HCT116 (cell line): ENCODE measurements at regions not wholly inside any gene's neighbourhood (a gene's known extent, or its start where the extent isn't known, plus 50 kb on each side); places are given as distances from the start of the nearest gene placed in this dataset.

ENCODE experiments used
- ATAC-seq: fragments of 200-7000 bp; cut with Tn5 transposase; 2 replicates; pipeline ENCODE4 v1.9.1; 2020; ENCODE audit warnings: mild to moderate bottlenecking, moderate library complexity
- BruUV-seq: library from RNA; stranded (reverse); fragments of 400-500 nt; replicated peaks from 2 replicates; lab custom pipeline; 2021; lab: Mats Ljungman, UMichigan
- CTCF ChIA-PET: fragments of 300-600 bp; sonication (Branson Sonifier 250); formaldehyde crosslinking; loops from one replicate; lab custom pipeline; 2021; ENCODE audit warnings: antibody characterized with exemption; lab: Charles Lee
- POLR2A ChIA-PET: fragments of 300-600, 350-600 bp; sonication (Branson Sonifier 250); formaldehyde crosslinking; loops from one replicate; lab custom pipeline; 2021; ENCODE audit warnings: antibody characterized with exemption; lab: Charles Lee
- RAD21 ChIA-PET, 2 experiments: fragments of 300-600 bp; sonication (Branson Sonifier 250); formaldehyde crosslinking; loops; one replicate each; lab custom pipeline; 2023; ENCODE audit warnings: low total read pairs in 2 of 2; ENCODE audit not compliant: uncharacterized antibody in 2 of 2, unreplicated experiment in 2 of 2, low non-redundant PET in 1 of 2; lab: Charles Lee
- DNase-seq: peaks from one replicate; pipeline ENCODE4 v3.0.0-alpha.2; 2010; ENCODE audit warnings: low read depth, low spot score
- H2AFZ ChIP-seq: fragments of 200-600 bp; shearing (Covaris generic), sonication (generic); 2 replicates; pipeline ENCODE4 v1.6.1; 2017; ENCODE audit warnings: low read depth, mixed run types, mixed read lengths, antibody characterized with exemption, low read length; ENCODE audit not compliant: poor library complexity, severe bottlenecking
- H3K27ac ChIP-seq: 2 replicates; pipeline ENCODE4 v1.5.1; 2012; ENCODE audit warnings: low read depth, low read length
- H3K27me3 ChIP-seq: fragments of 200-600 bp; sonication (generic); 2 replicates; pipeline ENCODE4 v1.6.1; 2016; ENCODE audit warnings: mixed run types, low read length, mixed read lengths; ENCODE audit not compliant: insufficient read depth
- H3K36me3 ChIP-seq, 2 experiments: fragments of 200-500 bp in 1 of 2; fragments of 200-600 bp in 1 of 2; sonication (Bioruptor generic) in 1 of 2; sonication (generic) in 1 of 2; 2 replicates each; pipeline versions ENCODE4 v1.5.1 to v1.6.1; 2014 to 2016; ENCODE audit warnings: low read length in 2 of 2, inconsistent platforms in 1 of 2, mixed read lengths in 1 of 2, mixed run types in 1 of 2; ENCODE audit not compliant: insufficient read depth in 2 of 2, control insufficient read depth in 1 of 2
- H3K4me1 ChIP-seq, 2 experiments: fragments of 200-600 bp in 1 of 2; sonication (generic) in 1 of 2; 2 replicates each; pipeline versions ENCODE4 v1.5.1 to v1.6.1; 2012 to 2017; ENCODE audit warnings: low read length in 2 of 2, inconsistent platforms in 1 of 2, mild to moderate bottlenecking in 1 of 2, mixed read lengths in 1 of 2, mixed run types in 1 of 2, moderate library complexity in 1 of 2; ENCODE audit not compliant: insufficient read depth in 2 of 2, control insufficient read depth in 1 of 2
- H3K4me2 ChIP-seq: fragments of 200-600 bp; sonication (generic); 2 replicates; pipeline ENCODE4 v1.6.1; 2017; ENCODE audit warnings: mixed run types, low read length, mixed read lengths
- H3K4me3 ChIP-seq, 2 experiments: fragments of 200-600 bp in 1 of 2; sonication (generic) in 1 of 2; replicated peaks in 1 of 2; 2 replicates each; pipeline ENCODE4 v1.5.1; 2011 to 2016; ENCODE audit warnings: low read length in 2 of 2, control low read depth in 1 of 2, low read depth in 1 of 2, mild to moderate bottlenecking in 1 of 2, mixed read lengths in 1 of 2, mixed run types in 1 of 2
- H3K79me2 ChIP-seq: fragments of 200-600 bp; sonication (generic); 2 replicates; pipeline ENCODE4 v1.6.1; 2017; ENCODE audit warnings: mild to moderate bottlenecking, mixed run types, low read length, moderate library complexity, mixed read lengths; ENCODE audit not compliant: insufficient read depth
- H3K9ac ChIP-seq: fragments of 200-600 bp; sonication (generic); 2 replicates; pipeline ENCODE4 v1.6.1; 2016; ENCODE audit warnings: low read length, mixed read lengths
- H3K9me2 ChIP-seq: fragments of 200-600 bp; sonication (generic), shearing (Covaris generic); 2 replicates; pipeline ENCODE4 v1.6.1; 2017; ENCODE audit warnings: mixed run types, mild to moderate bottlenecking, moderate library complexity; ENCODE audit not compliant: insufficient read depth
- H3K9me3 ChIP-seq, 2 experiments: fragments of 200-500 bp in 1 of 2; fragments of 200-600 bp in 1 of 2; sonication (Bioruptor generic) in 1 of 2; sonication (generic) in 1 of 2; 2 replicates each; pipeline ENCODE4 v1.6.1; 2014 to 2017; ENCODE audit warnings: low read length in 2 of 2, mixed read lengths in 2 of 2, inconsistent platforms in 1 of 2, low read depth in 1 of 2, mild to moderate bottlenecking in 1 of 2, mixed run types in 1 of 2, moderate library complexity in 1 of 2; ENCODE audit not compliant: control insufficient read depth in 1 of 2, insufficient read depth in 1 of 2
- H4K20me1 ChIP-seq: fragments of 200-600 bp; sonication (generic), shearing (Covaris generic); 2 replicates; pipeline ENCODE4 v1.6.1; 2017; ENCODE audit warnings: mixed run types, mild to moderate bottlenecking, moderate library complexity; ENCODE audit not compliant: insufficient read depth
- CEBPB ChIP-seq: IDR thresholded peaks from 2 replicates; pipeline ENCODE4 v1.6.1; 2012; ENCODE audit warnings: low read depth
- ELF1 ChIP-seq: IDR thresholded peaks from 2 replicates; pipeline ENCODE4 v1.6.1; 2012; ENCODE audit warnings: low read depth, borderline replicate concordance
- JUND ChIP-seq: IDR thresholded peaks from 2 replicates; pipeline ENCODE4 v1.6.1; 2012
- POLR2A ChIP-seq: IDR thresholded peaks from 2 replicates; pipeline ENCODE4 v1.7.0; 2011; ENCODE audit warnings: borderline replicate concordance; ENCODE audit not compliant: insufficient read depth, insufficient read length; ENCODE audit errors: extremely low read depth
- POLR2AphosphoS5 ChIP-seq: IDR thresholded peaks from 2 replicates; pipeline ENCODE4 v1.6.1; 2011; ENCODE audit warnings: mild to moderate bottlenecking, low read depth, low read length, moderate library complexity
- SIN3A ChIP-seq: IDR thresholded peaks from 2 replicates; pipeline ENCODE4 v1.6.1; 2012; ENCODE audit warnings: low read depth
- ZNF274 ChIP-seq: fragments of 200-500 bp; sonication (Bioruptor generic); IDR thresholded peaks from 2 replicates; pipeline ENCODE4 v1.6.1; 2014; ENCODE audit warnings: mild to moderate bottlenecking, low read depth, low read length, inconsistent platforms
- intact Hi-C: fragments of 100-400 bp; cut with micrococcal nuclease; formaldehyde crosslinking; loops from 2 replicates; pipeline ENCODE4 v1.10.0; 2022
- TF ChIP-seq, protein P1 (sequence below): IDR thresholded peaks from 2 replicates; pipeline ENCODE4 v1.6.1; 2011; ENCODE audit warnings: mild to moderate bottlenecking, low read length, moderate library complexity; ENCODE audit not compliant: insufficient replicate concordance; ENCODE audit errors: extremely low read depth

DNA sequence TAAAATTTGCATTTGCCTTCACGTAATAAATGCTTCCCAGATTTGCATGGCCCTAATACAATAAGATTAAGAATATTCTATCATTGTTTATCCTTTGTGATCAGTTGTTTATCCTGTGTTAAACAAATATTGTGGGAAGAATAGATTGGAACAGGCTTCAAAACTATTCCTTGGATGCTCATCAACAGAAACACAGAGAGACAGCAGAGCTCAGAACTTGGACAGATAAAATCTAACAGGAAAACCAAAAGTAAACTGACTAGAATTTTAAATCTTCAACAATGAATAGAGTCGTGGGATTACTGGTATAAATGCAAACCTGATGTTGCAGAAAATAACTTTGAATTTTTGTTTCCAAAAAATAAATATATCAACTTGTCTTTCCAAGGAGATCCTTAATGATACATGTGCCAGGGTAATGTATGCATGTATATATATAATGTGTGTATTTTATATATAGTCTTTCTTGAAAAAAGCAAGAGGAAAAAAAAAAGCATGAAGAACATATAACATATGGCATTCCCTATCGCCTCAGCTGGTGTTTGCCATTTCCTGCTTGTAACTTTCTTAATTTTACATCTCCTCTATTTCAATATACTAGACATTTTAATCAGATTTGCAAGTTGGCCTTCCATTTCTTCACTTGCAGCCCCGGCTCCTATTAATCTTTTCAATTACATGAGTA is 59.9 kb upstream of the TANK start:
- DNase-seq: no peak
- no peak overlapping the region for H2AFZ ChIP-seq
- ChIA-PET RAD21 (no interaction called here), POLR2A (interaction anchor here (0.5 to 0.7 kb wide), 2 partner anchors 14 to 33 kb away, joined by 3 to 6 read pairs; no protein-coding TSS in a partner anchor), CTCF (no interaction called here)
- no peaks in the 10 kb centered on the region for H3K79me2 ChIP-seq
- TF ChIP-seq CEBPB (no peak), ZNF274 (no peak)
- no peak overlapping the region for H3K4me2 ChIP-seq
- ATAC-seq: no peak
- H3K27me3 ChIP-seq: no peaks in the 10 kb centered on the region
- no peaks in the 10 kb centered on the region for H3K9me3 ChIP-seq
- no peak overlapping the region for H3K9ac ChIP-seq
- H3K36me3 ChIP-seq: no peaks in the 10 kb centered on the region
- intact Hi-C loops: no loop called here
- no peaks in the 10 kb centered on the region; the same call in 1 of the 2 replicates for H4K20me1 ChIP-seq
- H3K9me2 ChIP-seq: no peaks in the 10 kb centered on the region
- peaks cover 9 to 15% of the 10 kb centered on the region in 2 experiments; a peak in 2 of 4 replicates for H3K4me1 ChIP-seq
- no TSS peak for BruUV-seq
- no peak overlapping the region for H3K4me3 ChIP-seq
- no peak overlapping the region for H3K27ac ChIP-seq

DNA sequence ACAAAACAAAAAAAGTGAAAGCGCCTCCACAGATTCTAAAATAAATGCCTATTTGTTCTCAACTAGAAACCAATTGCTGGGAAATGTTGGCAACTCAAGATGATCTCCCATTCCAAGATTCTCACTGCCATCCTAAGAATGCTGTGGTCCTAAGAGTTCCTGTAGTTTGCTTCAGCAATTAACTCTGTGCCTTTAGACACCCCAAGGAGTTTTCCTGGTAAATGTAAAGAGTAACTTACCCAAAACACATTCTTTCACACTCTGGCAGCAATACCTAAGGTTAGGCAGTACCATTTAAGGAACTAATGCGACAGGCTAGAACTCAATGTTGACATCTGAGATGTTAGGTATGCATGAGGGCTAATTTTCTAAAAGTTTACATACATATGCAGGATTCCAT is 58.8 kb upstream of the TANK start:
- Histone ChIP-seq H3K27me3 (no peaks in the 10 kb centered on the region), H3K36me3 (no peaks in the 10 kb centered on the region), H3K9me2 (no peaks in the 10 kb centered on the region), H3K4me1 (peaks cover 9 to 15% of the 10 kb centered on the region in 2 experiments; a peak in 2 of 4 replicates), H3K9me3 (no peaks in the 10 kb centered on the region), H3K4me2 (no peak overlapping the region), H4K20me1 (no peaks in the 10 kb centered on the region; the same call in 1 of the 2 replicates), H2AFZ (no peak overlapping the region), H3K9ac (no peak overlapping the region), H3K79me2 (no peaks in the 10 kb centered on the region), H3K4me3 (no peak overlapping the region), H3K27ac (no peak overlapping the region)
- ChIA-PET RAD21 (no interaction called here), CTCF (no interaction called here), POLR2A (no interaction called here)
- TF ChIP-seq ELF1 (no peak), SIN3A (no peak), CEBPB (no peak), JUND (no peak), POLR2AphosphoS5 (no peak), POLR2A (no peak)
- TF ChIP-seq, protein P1, sequence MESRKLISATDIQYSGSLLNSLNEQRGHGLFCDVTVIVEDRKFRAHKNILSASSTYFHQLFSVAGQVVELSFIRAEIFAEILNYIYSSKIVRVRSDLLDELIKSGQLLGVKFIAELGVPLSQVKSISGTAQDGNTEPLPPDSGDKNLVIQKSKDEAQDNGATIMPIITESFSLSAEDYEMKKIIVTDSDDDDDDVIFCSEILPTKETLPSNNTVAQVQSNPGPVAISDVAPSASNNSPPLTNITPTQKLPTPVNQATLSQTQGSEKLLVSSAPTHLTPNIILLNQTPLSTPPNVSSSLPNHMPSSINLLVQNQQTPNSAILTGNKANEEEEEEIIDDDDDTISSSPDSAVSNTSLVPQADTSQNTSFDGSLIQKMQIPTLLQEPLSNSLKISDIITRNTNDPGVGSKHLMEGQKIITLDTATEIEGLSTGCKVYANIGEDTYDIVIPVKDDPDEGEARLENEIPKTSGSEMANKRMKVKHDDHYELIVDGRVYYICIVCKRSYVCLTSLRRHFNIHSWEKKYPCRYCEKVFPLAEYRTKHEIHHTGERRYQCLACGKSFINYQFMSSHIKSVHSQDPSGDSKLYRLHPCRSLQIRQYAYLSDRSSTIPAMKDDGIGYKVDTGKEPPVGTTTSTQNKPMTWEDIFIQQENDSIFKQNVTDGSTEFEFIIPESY: no peak
- ATAC-seq: no peak
- no peak for DNase-seq
- BruUV-seq: no TSS peak
- intact Hi-C loops: no loop called here
